ENCODE measurements at regions not wholly inside any gene's neighbourhood (a gene's known extent, or its start where the extent isn't known, plus 50 kb on each side); places are given as distances from the start of the nearest gene placed in this dataset.

- in situ Hi-C loops (cut with HindIII; ENCODE audit: low sequenced_read_pairs): no loop called here
- no peak for DNase-seq (ENCODE audit: low read depth, low spot score)
- H3K4me3 ChIP-seq (ENCODE audit: low read depth, low read length): no peak overlapping the region
- TF ChIP-seq CTCF (IDR thresholded peaks at IDR 0.05; ENCODE audit: low read depth, low read length): no peak
These were observed 78.8 kb upstream of the CDH4 start for GRCh38 chr20:61173267-61173666.

GRCh38 chr20:61173961-61174725 lies 77.9 kb upstream of the CDH4 start:
- in situ Hi-C loops (cut with HindIII; ENCODE audit: low sequenced_read_pairs): no loop called here
- DNase-seq (ENCODE audit: low read depth, low spot score): no peak
- H3K4me3 ChIP-seq (ENCODE audit: low read depth, low read length): no peak overlapping the region
- TF ChIP-seq CTCF (IDR thresholded peaks at IDR 0.05; ENCODE audit: low read depth, low read length): no peak

GRCh38 chr20:61176874-61177273 lies 75.2 kb upstream of the CDH4 start:
- DNase-seq (ENCODE audit: low read depth, low spot score): no peak
- H3K4me3 ChIP-seq (ENCODE audit: low read depth, low read length): no peak overlapping the region
- TF ChIP-seq CTCF (IDR thresholded peaks at IDR 0.05; ENCODE audit: low read depth, low read length): no peak
- in situ Hi-C loops (cut with HindIII; ENCODE audit: low sequenced_read_pairs): no loop called here

GRCh38 chr20:61178551-61179071 lies 73.5 kb upstream of the CDH4 start:
- no peak overlapping the region for H3K4me3 ChIP-seq (ENCODE audit: low read depth, low read length)
- in situ Hi-C loops (cut with HindIII; ENCODE audit: low sequenced_read_pairs): no loop called here
- no peak for DNase-seq (ENCODE audit: low read depth, low spot score)
- no peak for TF ChIP-seq CTCF (IDR thresholded peaks at IDR 0.05; ENCODE audit: low read depth, low read length)

- in situ Hi-C loops (cut with HindIII; ENCODE audit: low sequenced_read_pairs): no loop called here
- no peak for TF ChIP-seq CTCF (IDR thresholded peaks at IDR 0.05; ENCODE audit: low read depth, low read length)
- no peak overlapping the region for H3K4me3 ChIP-seq (ENCODE audit: low read depth, low read length)
- no peak for DNase-seq (ENCODE audit: low read depth, low spot score)
These were observed 67.9 kb upstream of the CDH4 start for GRCh38 chr20:61184194-61184593.

- in situ Hi-C loops (cut with HindIII; ENCODE audit: low sequenced_read_pairs): no loop called here
- no peak for DNase-seq (ENCODE audit: low read depth, low spot score)
- no peak for TF ChIP-seq CTCF (IDR thresholded peaks at IDR 0.05; ENCODE audit: low read depth, low read length)
These were observed 66.9 kb upstream of the CDH4 start for GRCh38 chr20:61185181-61185580.

More at GRCh38 chr20:61185181-61185580, 66.9 kb upstream of the CDH4 start:
- no peak overlapping the region for H3K4me3 ChIP-seq (ENCODE audit: low read depth, low read length)
